ENCODE measurements at regions not wholly inside any gene's neighbourhood (a gene's known extent, or its start where the extent isn't known, plus 50 kb on each side); places are given as distances from the start of the nearest gene placed in this dataset.
"Not testable (repeated sequence)": the region's sequence is repeated elsewhere in the genome, so short reads cannot be mapped to it uniquely, and the experiment has no call there.

- not testable (repeated sequence) for DNase-seq (ENCODE audit: low read depth, low spot score)
Measured at GRCh38 chr5:62216603-62217002, 89.4 kb upstream of the KIF2A start.

- DNase-seq (ENCODE audit: low read depth, low spot score), result not testable (repeated sequence)
Measured at GRCh38 chr5:62217095-62217494, 88.9 kb upstream of the KIF2A start.

- not testable (repeated sequence) for DNase-seq (ENCODE audit: low read depth, low spot score)
Measured at GRCh38 chr5:62218860-62219259, 87.1 kb upstream of the KIF2A start.

DNA sequence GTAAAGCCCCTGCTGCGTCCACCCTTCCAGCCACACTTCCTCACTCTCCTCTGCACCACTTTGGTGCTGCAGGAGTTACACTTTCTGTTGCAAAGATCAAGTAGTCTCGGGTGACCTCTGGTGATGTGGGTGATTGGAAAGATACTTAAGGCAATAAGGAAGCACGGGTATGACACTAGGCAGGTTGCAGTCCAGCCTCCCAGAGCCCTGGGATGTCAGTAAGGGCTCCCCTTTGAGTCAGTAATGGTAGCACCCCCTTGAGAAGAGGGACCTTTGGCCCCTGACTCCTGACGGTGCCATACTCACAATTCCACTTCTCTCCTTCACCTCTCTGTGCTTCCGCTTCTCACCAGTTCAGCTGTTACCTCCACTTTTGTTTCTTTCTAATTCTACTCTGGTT, 84.1 kb upstream of the KIF2A start:
- not testable (repeated sequence) for DNase-seq (ENCODE audit: low read depth, low spot score)

- DNase-seq (ENCODE audit: low read depth, low spot score), result not testable (repeated sequence)
Measured at GRCh38 chr5:62222305-62222704, 83.7 kb upstream of the KIF2A start.

DNA sequence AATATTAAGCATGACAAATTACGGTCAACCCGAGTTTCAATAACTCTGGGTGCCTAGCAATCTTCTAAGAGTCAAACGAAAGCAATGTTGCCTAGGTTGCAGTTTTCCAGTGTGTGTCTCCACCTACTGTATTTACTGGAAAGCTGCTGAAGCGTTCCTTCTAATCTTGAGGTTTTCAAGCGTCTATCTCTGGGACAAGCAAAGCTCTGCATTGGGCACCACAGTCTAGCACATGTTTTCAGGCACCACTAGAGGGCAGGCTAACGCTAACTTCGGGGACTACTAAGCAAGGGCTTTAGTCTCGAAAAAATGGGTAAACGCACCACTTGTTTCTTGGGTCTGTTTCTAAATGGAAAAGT, 82.7 kb upstream of the KIF2A start:
- peak; percentile 44 for DNase-seq (ENCODE audit: low read depth, low spot score)

DNA sequence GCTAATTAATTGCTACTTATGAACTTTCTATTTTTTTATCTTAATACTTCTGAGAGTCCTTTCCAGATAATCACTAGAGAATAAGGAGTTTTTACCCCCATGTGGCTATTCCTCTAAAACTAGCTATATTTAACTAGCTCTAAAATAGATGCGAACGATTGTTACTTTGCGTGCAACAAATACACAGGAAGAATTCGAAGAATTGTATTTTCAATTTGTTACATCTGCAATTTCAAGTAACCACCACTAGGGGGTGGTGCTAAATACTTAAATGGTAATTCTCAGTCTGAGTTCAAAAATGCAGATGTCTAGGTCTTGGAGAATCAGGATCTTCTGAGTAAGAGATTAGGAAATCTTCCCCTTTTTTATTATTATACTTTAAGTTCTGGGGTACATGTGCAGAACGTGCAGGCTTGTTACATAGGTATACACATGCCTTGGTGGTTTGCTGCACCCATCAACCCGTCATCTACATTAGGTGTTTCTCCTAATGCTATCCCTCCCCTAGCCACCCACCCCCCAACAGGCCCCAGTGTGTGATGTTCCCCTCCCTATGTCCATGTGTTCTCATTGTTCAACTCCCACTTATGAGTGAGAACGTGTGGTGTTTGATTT, 80.9 kb upstream of the KIF2A start:
- not testable (repeated sequence) for DNase-seq (ENCODE audit: low read depth, low spot score)

GRCh38 chr5:62230876-62231388, 75.1 kb upstream of the KIF2A start:
- DNase-seq (ENCODE audit: low read depth, low spot score), result not testable (repeated sequence)

DNA sequence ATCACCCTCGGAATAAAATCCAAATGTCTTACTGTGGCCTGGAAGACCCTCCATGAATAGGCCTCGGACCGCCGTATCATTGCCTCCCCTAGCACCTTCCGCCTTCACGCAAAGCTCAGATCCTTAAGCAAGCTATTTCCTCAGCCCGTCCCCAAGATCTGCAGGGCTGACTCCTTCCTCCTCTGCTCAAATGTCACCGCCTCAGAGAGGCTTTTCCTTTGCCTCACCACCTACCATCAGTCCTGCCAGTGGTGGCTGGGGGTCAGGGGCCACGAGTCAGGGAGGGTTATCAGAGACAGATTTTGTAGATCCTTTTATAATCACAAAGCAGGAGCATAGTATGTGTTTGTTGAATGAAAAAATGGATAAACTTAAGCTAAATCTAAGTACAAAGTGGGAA, 74.4 kb upstream of the KIF2A start:
- no peak for DNase-seq (ENCODE audit: low read depth, low spot score)

- not testable (repeated sequence) for DNase-seq (ENCODE audit: low read depth, low spot score)
Measured at GRCh38 chr5:62232218-62232617, 73.8 kb upstream of the KIF2A start.

DNA sequence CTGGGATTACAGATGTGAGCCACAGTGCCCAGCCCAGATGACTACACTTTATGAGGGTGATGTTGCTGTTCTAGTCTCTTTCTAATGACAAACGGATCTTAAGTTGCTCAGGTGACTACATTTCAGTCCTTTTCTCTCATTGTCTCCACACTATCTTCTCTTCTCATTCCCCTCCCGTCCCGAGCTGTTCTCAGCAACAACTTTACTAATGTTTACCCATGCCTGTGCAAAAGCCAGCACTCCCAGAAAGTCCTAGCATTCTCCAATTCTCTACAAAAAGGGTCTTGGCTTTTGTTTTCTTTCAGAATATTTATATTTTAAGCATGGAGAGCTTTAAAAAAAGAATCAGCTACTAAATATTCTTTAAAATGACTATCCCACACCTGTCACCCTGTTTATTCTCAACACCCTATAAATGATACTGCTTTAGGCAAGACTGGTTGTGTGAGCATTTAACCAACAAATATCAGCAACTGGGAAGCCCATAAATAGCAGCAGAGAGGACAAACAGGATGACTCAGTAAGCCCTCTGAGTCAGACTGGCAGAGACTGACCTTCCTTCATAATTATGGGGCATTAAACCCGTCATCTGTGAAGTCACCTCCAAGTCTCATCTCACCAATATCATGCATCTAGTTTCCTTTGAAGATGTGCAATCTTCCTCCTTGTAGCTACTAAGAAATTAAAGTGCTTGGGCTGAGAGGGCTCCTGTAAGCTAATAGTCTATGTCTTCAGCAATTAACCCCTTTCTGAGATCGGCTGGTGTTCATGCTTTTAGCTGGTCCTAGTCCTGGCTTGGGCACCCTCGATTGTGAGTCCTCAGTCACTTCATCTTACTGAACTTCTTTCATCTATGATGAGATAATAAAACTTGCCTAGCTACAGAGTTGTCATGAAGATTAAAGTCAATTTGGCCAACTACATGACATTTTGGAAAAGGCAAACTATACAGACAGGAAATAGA, 72.6 kb upstream of the KIF2A start:
- DNase-seq (ENCODE audit: low read depth, low spot score), result not testable (repeated sequence)

- DNase-seq (ENCODE audit: low read depth, low spot score), result not testable (repeated sequence)
Measured at GRCh38 chr5:62236593-62236992, 69.4 kb upstream of the KIF2A start.

DNA sequence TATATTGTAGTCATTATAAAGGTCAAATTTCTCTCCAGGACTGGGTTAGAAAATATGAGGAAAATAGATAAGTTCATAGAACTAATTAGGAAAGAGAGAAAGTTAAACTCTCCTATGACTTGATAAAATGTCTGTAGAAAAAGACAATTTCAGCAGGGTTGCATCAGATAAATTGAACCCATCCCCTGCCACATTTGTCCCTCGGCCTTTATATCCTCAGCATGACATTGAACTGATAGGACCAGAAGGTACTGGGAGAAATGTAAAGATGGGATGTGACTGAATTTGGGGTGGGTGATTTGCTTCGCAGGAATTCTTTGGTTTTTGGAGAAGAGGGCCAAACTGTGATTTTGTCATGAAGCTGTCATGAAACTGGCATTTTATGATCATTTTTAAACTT, 68.1 kb upstream of the KIF2A start:
- DNase-seq (ENCODE audit: low read depth, low spot score), result not testable (repeated sequence)

GRCh38 chr5:62238584-62238983, 67.4 kb upstream of the KIF2A start:
- DNase-seq (ENCODE audit: low read depth, low spot score), result not testable (repeated sequence)

GRCh38 chr5:62240494-62240893, 65.5 kb upstream of the KIF2A start:
- DNase-seq (ENCODE audit: low read depth, low spot score), result not testable (repeated sequence)

- DNase-seq (ENCODE audit: low read depth, low spot score), result not testable (repeated sequence)
Measured at GRCh38 chr5:62242000-62242399, 64.0 kb upstream of the KIF2A start.

DNA sequence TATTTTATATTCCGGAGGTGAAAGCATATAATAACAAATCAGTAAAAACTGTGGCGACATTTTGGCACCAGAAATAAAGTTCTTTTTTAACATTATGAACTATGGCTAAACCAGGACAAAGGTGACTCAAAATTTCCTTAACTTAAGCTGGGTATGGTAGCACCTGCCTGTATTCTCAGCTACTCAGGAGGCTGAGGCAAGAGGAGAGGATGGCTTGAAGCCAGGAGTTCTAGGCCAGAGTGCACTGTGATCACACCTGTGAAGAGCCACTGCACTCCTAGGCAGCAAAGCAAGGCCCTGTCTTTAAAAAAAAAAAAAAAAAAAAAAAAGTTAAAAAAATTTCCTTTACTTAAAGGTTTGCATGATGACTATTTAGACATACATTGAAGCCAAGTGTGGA, 63.0 kb upstream of the KIF2A start:
- DNase-seq (ENCODE audit: low read depth, low spot score), result not testable (repeated sequence)

GRCh38 chr5:62248192-62248591, 57.8 kb upstream of the KIF2A start:
- not testable (repeated sequence) for DNase-seq (ENCODE audit: low read depth, low spot score)

DNA sequence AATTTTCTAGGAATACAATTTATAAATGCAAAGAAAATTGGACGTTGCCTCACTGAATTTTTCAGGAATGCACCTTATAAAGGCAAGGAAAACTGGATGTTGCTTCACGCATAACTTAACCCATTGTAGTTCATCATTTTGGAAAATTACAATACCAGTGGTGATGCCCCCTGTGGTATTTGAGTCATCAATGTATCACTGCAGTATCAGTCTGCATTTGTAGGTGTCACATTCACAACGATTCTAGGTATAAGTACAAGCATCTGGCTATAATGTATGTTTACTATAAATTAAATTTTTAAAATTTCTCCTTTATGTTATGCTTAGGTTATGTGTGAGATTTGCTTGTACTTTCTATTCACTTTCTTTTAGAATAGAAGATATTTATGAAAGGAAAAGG, 55.9 kb upstream of the KIF2A start:
- DNase-seq (ENCODE audit: low read depth, low spot score), result not testable (repeated sequence)

- not testable (repeated sequence) for DNase-seq (ENCODE audit: low read depth, low spot score)
Measured at GRCh38 chr5:62250919-62251318, 55.1 kb upstream of the KIF2A start.

DNA sequence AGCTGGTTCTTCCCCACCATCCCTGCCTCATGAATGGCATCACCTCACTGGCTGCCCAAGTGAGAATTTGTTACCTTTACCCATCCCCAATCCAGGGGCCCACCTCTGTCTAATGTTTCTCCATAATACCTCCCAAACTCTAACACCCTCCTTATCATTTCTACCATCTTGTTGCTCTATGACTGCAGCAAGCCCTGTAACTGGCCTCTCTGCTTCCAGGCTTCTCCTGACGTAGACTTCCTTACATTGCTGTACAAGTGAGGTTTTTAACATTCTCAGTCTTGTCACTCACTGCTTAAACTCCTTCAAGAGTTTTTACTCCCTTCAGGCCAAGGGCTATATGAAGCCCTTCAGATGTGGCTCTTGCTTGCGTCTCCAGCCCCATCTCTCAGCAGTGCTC, 53.5 kb upstream of the KIF2A start:
- DNase-seq (ENCODE audit: low read depth, low spot score), result not testable (repeated sequence)

DNA sequence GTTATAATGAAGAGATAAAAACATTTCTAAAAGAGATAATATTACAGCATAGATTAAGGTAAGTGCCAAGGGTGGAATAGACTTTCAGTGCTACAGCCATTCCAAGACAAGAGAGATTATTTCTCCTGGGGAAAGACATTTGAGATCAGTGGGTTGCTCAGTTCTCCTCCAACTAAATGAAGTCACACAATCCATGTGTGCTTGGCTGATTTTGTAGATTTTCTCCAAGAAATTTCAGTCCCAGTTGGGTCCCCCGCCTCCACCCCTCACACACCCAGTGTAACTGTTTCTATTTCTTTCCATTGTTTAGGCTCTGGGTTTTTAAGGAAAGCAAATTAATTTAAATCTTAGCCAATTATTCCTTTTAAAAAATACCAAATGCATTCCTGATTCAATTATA, 50.5 kb upstream of the KIF2A start:
- not testable (repeated sequence) for DNase-seq (ENCODE audit: low read depth, low spot score)
